ENCODE measurements at regions not wholly inside any gene's neighbourhood (a gene's known extent, or its start where the extent isn't known, plus 50 kb on each side); places are given as distances from the start of the nearest gene placed in this dataset.

DNA sequence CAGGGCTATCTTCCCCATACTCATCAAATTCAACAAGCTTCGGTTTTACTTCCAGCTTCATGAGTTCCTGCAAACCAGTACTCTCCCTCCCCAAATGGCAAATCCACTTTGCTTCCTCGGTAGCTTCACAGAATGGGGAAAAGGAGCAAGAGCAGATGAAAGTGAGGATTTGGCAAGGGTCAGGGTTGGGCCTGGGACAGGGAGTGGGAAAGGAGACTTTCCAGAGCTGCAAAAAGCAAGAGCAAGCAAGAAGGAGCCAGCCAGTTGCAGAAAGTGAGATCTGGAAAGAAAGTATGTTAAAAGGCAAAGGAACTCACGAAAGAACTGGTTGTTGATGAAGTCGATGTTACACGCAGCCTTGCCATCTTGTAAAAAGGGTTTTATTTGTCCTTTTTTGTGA is 522.8 kb upstream of the TBX3 start:
- TF ChIP-seq, protein P1, sequence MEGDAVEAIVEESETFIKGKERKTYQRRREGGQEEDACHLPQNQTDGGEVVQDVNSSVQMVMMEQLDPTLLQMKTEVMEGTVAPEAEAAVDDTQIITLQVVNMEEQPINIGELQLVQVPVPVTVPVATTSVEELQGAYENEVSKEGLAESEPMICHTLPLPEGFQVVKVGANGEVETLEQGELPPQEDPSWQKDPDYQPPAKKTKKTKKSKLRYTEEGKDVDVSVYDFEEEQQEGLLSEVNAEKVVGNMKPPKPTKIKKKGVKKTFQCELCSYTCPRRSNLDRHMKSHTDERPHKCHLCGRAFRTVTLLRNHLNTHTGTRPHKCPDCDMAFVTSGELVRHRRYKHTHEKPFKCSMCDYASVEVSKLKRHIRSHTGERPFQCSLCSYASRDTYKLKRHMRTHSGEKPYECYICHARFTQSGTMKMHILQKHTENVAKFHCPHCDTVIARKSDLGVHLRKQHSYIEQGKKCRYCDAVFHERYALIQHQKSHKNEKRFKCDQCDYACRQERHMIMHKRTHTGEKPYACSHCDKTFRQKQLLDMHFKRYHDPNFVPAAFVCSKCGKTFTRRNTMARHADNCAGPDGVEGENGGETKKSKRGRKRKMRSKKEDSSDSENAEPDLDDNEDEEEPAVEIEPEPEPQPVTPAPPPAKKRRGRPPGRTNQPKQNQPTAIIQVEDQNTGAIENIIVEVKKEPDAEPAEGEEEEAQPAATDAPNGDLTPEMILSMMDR (IDR thresholded peaks at IDR 0.05) = no peak
- no peak for TF ChIP-seq POLR2A (IDR thresholded peaks at IDR 0.05)

Measured in thyroid gland (tissue), 4 donors.